ENCODE measurements at regions not wholly inside any gene's neighbourhood (a gene's known extent, or its start where the extent isn't known, plus 50 kb on each side); places are given as distances from the start of the nearest gene placed in this dataset.

DNA sequence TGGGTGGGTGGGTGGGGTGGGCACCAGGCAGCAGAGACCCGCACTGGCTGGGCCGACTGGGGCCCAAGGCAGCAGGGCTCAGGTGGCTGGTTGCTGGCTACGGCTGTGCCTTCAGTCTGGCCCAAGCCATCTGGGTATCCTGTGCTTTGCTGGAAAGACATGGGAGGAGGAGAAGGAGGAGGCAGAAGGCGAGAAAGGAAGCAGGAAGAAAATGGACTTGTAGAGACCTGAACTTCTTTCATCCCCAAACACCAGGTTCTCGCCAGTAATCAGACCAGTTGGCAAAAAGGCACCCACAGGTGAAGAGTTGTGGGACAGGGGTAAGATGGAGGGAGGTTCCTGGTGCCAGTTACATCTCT, 78.8 kb downstream of the IGLL1 start:
- Histone ChIP-seq H3K4me3 (replicated peaks in 1 of 2; ENCODE audit: low read depth in 1 of 2, low read length in 2 of 2) (no peak overlapping the region), H3K4me2 (ENCODE audit: low read length) (no peak overlapping the region), H3K27me3 (ENCODE audit: insufficient read depth, low read length) (no peaks in the 10 kb centered on the region), H3K4me1 (ENCODE audit: control insufficient read depth in 1 of 2, insufficient read depth in 2 of 2, low read length in 2 of 2) (no peaks in the 10 kb centered on the region), H3K36me3 (ENCODE audit: control insufficient read depth in 1 of 2, insufficient read depth in 2 of 2, low read length in 2 of 2) (no peaks in the 10 kb centered on the region), H3K79me2 (ENCODE audit: insufficient read depth, low read length) (no peaks in the 10 kb centered on the region), H2AFZ (ENCODE audit: low read depth, low read length, poor library complexity, severe bottlenecking) (no peak overlapping the region), H3K9me2 (ENCODE audit: insufficient read depth) (no peaks in the 10 kb centered on the region), H3K9ac (ENCODE audit: low read length) (no peak overlapping the region), H4K20me1 (ENCODE audit: insufficient read depth) (no peaks in the 10 kb centered on the region), H3K27ac (ENCODE audit: low read depth, low read length) (no peak overlapping the region), H3K9me3 (ENCODE audit: control insufficient read depth in 1 of 2, insufficient read depth in 1 of 2, low read depth in 1 of 2, low read length in 2 of 2) (no peaks in the 10 kb centered on the region)
- DNase-seq (ENCODE audit: low read depth, low spot score), result no peak
- intact Hi-C loops (cut with micrococcal nuclease), result no loop called here
- no peak for TF ChIP-seq SRF (IDR thresholded peaks at IDR 0.05; ENCODE audit: low read depth)
- TF ChIP-seq SIN3A (IDR thresholded peaks at IDR 0.05; ENCODE audit: low read depth), result no peak
- TF ChIP-seq ZNF274 (IDR thresholded peaks at IDR 0.05; ENCODE audit: low read depth, low read length), result no peak
- TF ChIP-seq YY1 (IDR thresholded peaks at IDR 0.05; ENCODE audit: extremely low read depth, insufficient replicate concordance, low read depth, low read length), result no peak
- no peak for TF ChIP-seq MAX (IDR thresholded peaks at IDR 0.05)
- TF ChIP-seq RAD21 (IDR thresholded peaks at IDR 0.05; ENCODE audit: low read depth), result no peak
- TF ChIP-seq POLR2A (IDR thresholded peaks at IDR 0.05; ENCODE audit: borderline replicate concordance, extremely low read depth, insufficient read depth, insufficient read length), result no peak
- TF ChIP-seq EZH2 (IDR thresholded peaks at IDR 0.05), result no peak
- no peak for TF ChIP-seq SP1 (IDR thresholded peaks at IDR 0.05; ENCODE audit: low read depth)
- CTCF ChIA-PET, result no interaction called here
- RAD21 ChIA-PET (ENCODE audit: low non-redundant PET in 1 of 2, low total read pairs in 2 of 2, uncharacterized antibody in 2 of 2, unreplicated experiment in 2 of 2), result no interaction called here
- no TSS peak for BruUV-seq (replicated peaks)
- POLR2A ChIA-PET, result no interaction called here
- no peak for ATAC-seq

GRCh38 chr22:23500508-23501260, 79.4 kb downstream of the IGLL1 start:
- no peak for ATAC-seq
- H3K4me1 ChIP-seq (ENCODE audit: control insufficient read depth in 1 of 2, insufficient read depth in 2 of 2, low read length in 2 of 2), result no peaks in the 10 kb centered on the region

More at GRCh38 chr22:23500508-23501260, 79.4 kb downstream of the IGLL1 start:
- no peaks in the 10 kb centered on the region for H3K36me3 ChIP-seq (ENCODE audit: control insufficient read depth in 1 of 2, insufficient read depth in 2 of 2, low read length in 2 of 2)
- no peaks in the 10 kb centered on the region for H3K79me2 ChIP-seq (ENCODE audit: insufficient read depth, low read length)
- ChIA-PET CTCF (no interaction called here), POLR2A (no interaction called here), RAD21 (ENCODE audit: low non-redundant PET in 1 of 2, low total read pairs in 2 of 2, uncharacterized antibody in 2 of 2, unreplicated experiment in 2 of 2) (no interaction called here)
- H3K9me3 ChIP-seq (ENCODE audit: control insufficient read depth in 1 of 2, insufficient read depth in 1 of 2, low read depth in 1 of 2, low read length in 2 of 2), result no peaks in the 10 kb centered on the region
- no peaks in the 10 kb centered on the region for H3K27me3 ChIP-seq (ENCODE audit: insufficient read depth, low read length)
- no peak for TF ChIP-seq POLR2AphosphoS5 (IDR thresholded peaks at IDR 0.05; ENCODE audit: low read depth, low read length)
- no peak for TF ChIP-seq SP1 (IDR thresholded peaks at IDR 0.05; ENCODE audit: low read depth)
- TF ChIP-seq, protein P1, sequence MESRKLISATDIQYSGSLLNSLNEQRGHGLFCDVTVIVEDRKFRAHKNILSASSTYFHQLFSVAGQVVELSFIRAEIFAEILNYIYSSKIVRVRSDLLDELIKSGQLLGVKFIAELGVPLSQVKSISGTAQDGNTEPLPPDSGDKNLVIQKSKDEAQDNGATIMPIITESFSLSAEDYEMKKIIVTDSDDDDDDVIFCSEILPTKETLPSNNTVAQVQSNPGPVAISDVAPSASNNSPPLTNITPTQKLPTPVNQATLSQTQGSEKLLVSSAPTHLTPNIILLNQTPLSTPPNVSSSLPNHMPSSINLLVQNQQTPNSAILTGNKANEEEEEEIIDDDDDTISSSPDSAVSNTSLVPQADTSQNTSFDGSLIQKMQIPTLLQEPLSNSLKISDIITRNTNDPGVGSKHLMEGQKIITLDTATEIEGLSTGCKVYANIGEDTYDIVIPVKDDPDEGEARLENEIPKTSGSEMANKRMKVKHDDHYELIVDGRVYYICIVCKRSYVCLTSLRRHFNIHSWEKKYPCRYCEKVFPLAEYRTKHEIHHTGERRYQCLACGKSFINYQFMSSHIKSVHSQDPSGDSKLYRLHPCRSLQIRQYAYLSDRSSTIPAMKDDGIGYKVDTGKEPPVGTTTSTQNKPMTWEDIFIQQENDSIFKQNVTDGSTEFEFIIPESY (IDR thresholded peaks at IDR 0.05; ENCODE audit: extremely low read depth, insufficient replicate concordance, low read length), result no peak
- TF ChIP-seq SIN3A (IDR thresholded peaks at IDR 0.05; ENCODE audit: low read depth), result no peak
- no peak for TF ChIP-seq EGR1 (IDR thresholded peaks at IDR 0.05; ENCODE audit: low read depth)
- TF ChIP-seq MAX (IDR thresholded peaks at IDR 0.05), result no peak
- no peak for TF ChIP-seq SRF (IDR thresholded peaks at IDR 0.05; ENCODE audit: low read depth)
- no TSS peak for BruUV-seq (replicated peaks)
- H4K20me1 ChIP-seq (ENCODE audit: insufficient read depth), result no peaks in the 10 kb centered on the region
- no peak overlapping the region for H3K4me2 ChIP-seq (ENCODE audit: low read length)
- H3K9ac ChIP-seq (ENCODE audit: low read length), result no peak overlapping the region
- H3K27ac ChIP-seq (ENCODE audit: low read depth, low read length), result no peak overlapping the region
- H3K4me3 ChIP-seq (replicated peaks in 1 of 2; ENCODE audit: low read depth in 1 of 2, low read length in 2 of 2), result no peak overlapping the region
- DNase-seq (ENCODE audit: low read depth, low spot score), result no peak
- H2AFZ ChIP-seq (ENCODE audit: low read depth, low read length, poor library complexity, severe bottlenecking), result no peak overlapping the region
- H3K9me2 ChIP-seq (ENCODE audit: insufficient read depth), result no peaks in the 10 kb centered on the region
- intact Hi-C loops (cut with micrococcal nuclease), result no loop called here
